ENCODE measurements at regions not wholly inside any gene's neighbourhood (a gene's known extent, or its start where the extent isn't known, plus 50 kb on each side); places are given as distances from the start of the nearest gene placed in this dataset.
"Not testable (repeated sequence)": the region's sequence is repeated elsewhere in the genome, so short reads cannot be mapped to it uniquely, and the experiment has no call there.

- H3K4me3 ChIP-seq (ENCODE audit: low read length): no peak overlapping the region
- no peak for TF ChIP-seq CTCF (IDR thresholded peaks at IDR 0.05; ENCODE audit: insufficient read depth, low read depth, low read length, missing control alignments)
- DNase-seq (ENCODE audit: low read depth): no peak
Observed at GRCh38 chr20:29086938-29087337, 2170.5 kb upstream of the DEFB115 start.

- not testable (repeated sequence) for H3K4me3 ChIP-seq (ENCODE audit: low read length); DNase-seq (ENCODE audit: low read depth)
Observed at GRCh38 chr20:29087887-29088286, 2169.6 kb upstream of the DEFB115 start.

- DNase-seq (ENCODE audit: low read depth); H3K4me3 ChIP-seq (ENCODE audit: low read length): not testable (repeated sequence)
Observed at GRCh38 chr20:29088472-29088871, 2169.0 kb upstream of the DEFB115 start.

GRCh38 chr20:29089409-29089808 is 2168.1 kb upstream of the DEFB115 start:
- DNase-seq (ENCODE audit: low read depth); H3K4me3 ChIP-seq (ENCODE audit: low read length): not testable (repeated sequence)

GRCh38 chr20:29093958-29094357 is 2163.5 kb upstream of the DEFB115 start:
- not testable (repeated sequence) for H3K4me3 ChIP-seq (ENCODE audit: low read length); DNase-seq (ENCODE audit: low read depth)

- DNase-seq (ENCODE audit: low read depth); H3K4me3 ChIP-seq (ENCODE audit: low read length): not testable (repeated sequence)
Observed at GRCh38 chr20:29096695-29097094, 2160.8 kb upstream of the DEFB115 start.

- H3K4me3 ChIP-seq (ENCODE audit: low read length); DNase-seq (ENCODE audit: low read depth): not testable (repeated sequence)
Observed at GRCh38 chr20:29107884-29108283, 2149.6 kb upstream of the DEFB115 start.

- not testable (repeated sequence) for DNase-seq (ENCODE audit: low read depth)
Observed at GRCh38 chr20:29109386-29109785, 2148.1 kb upstream of the DEFB115 start.

GRCh38 chr20:29115097-29115496 is 2142.4 kb upstream of the DEFB115 start:
- H3K4me3 ChIP-seq (ENCODE audit: low read length); DNase-seq (ENCODE audit: low read depth): not testable (repeated sequence)

More at GRCh38 chr20:29109386-29109785, 2148.1 kb upstream of the DEFB115 start:
- not testable (repeated sequence) for H3K4me3 ChIP-seq (ENCODE audit: low read length)

GRCh38 chr20:29119141-29119540 is 2138.3 kb upstream of the DEFB115 start:
- no peak for DNase-seq (ENCODE audit: low read depth)
- no peak for TF ChIP-seq CTCF (IDR thresholded peaks at IDR 0.05; ENCODE audit: insufficient read depth, low read depth, low read length, missing control alignments)
- no peak overlapping the region for H3K4me3 ChIP-seq (ENCODE audit: low read length)

- H3K4me3 ChIP-seq (ENCODE audit: low read length); DNase-seq (ENCODE audit: low read depth): not testable (repeated sequence)
Observed at GRCh38 chr20:29119684-29120083, 2137.8 kb upstream of the DEFB115 start.

- DNase-seq (ENCODE audit: low read depth); H3K4me3 ChIP-seq (ENCODE audit: low read length): not testable (repeated sequence)
Observed at GRCh38 chr20:29120088-29120487, 2137.4 kb upstream of the DEFB115 start.

GRCh38 chr20:29120575-29120974 is 2136.9 kb upstream of the DEFB115 start:
- DNase-seq (ENCODE audit: low read depth); H3K4me3 ChIP-seq (ENCODE audit: low read length): not testable (repeated sequence)

- not testable (repeated sequence) for H3K4me3 ChIP-seq (ENCODE audit: low read length); DNase-seq (ENCODE audit: low read depth)
Observed at GRCh38 chr20:29122784-29123183, 2134.7 kb upstream of the DEFB115 start.

Data from epithelial cell of esophagus (primary cell).